ENCODE measurements at regions not wholly inside any gene's neighbourhood (a gene's known extent, or its start where the extent isn't known, plus 50 kb on each side); places are given as distances from the start of the nearest gene placed in this dataset.

- no peak for DNase-seq (ENCODE audit: low spot score)
These were observed 68.0 kb downstream of the SNX12 start for GRCh38 chrX:71000139-71000538.

- peak; percentile 19 for DNase-seq (ENCODE audit: low spot score)
These were observed 67.6 kb upstream of the SLC7A3 start for GRCh38 chrX:70998411-70999027.

- DNase-seq (ENCODE audit: low spot score), result no peak
These were observed 64.4 kb upstream of the SLC7A3 start for GRCh38 chrX:70995338-70995737.

GRCh38 chrX:70988425-70988824 lies 57.5 kb upstream of the SLC7A3 start:
- DNase-seq (ENCODE audit: low spot score), result no peak

Measured in A172 (cell line).